A673 (cell line): ENCODE measurements at regions not wholly inside any gene's neighbourhood (a gene's known extent, or its start where the extent isn't known, plus 50 kb on each side); places are given as distances from the start of the nearest gene placed in this dataset.

Experiments used
- CTCF ChIP-seq: fragments of 300-800, 200-600 bp; sonication (generic); conservative IDR thresholded peaks from 2 replicates; pipeline ENCODE4 v1.5.1; 2017; ENCODE audit warnings: low read depth, mild to moderate bottlenecking, antibody characterized with exemption, low read length, moderate library complexity, mixed read lengths
- EZH2 ChIP-seq: fragments of 200-600 bp; sonication (generic); IDR thresholded peaks from 2 replicates; pipeline ENCODE4 v1.6.1; 2017; ENCODE audit warnings: borderline replicate concordance, low read depth, mild to moderate bottlenecking, mixed read lengths, antibody characterized with exemption, low read length; ENCODE audit not compliant: poor library complexity, severe bottlenecking

- TF ChIP-seq CTCF (no peak), EZH2 (no peak)
These were observed 337.2 kb downstream of the SATB1 start for GRCh38 chr3:18087988-18088387.
